ENCODE measurements at regions not wholly inside any gene's neighbourhood (a gene's known extent, or its start where the extent isn't known, plus 50 kb on each side); places are given as distances from the start of the nearest gene placed in this dataset.

- no peaks in the 10 kb centered on the region for H3K36me3 ChIP-seq (ENCODE audit: insufficient read depth, low read length)
- no peaks in the 10 kb centered on the region for H3K9me3 ChIP-seq (ENCODE audit: insufficient read depth, low read length, severe bottlenecking)
- no peak overlapping the region for H3K4me3 ChIP-seq (ENCODE audit: low read depth in 1 of 2, low read length in 2 of 2)
- no peak for DNase-seq
- no peak overlapping the region for H3K27ac ChIP-seq (ENCODE audit: low read length)
- no peaks in the 10 kb centered on the region for H3K27me3 ChIP-seq (ENCODE audit: insufficient read depth, low read length, poor library complexity)
- no peak for ATAC-seq (ENCODE audit: insufficient read depth, low read depth)
- H3K9ac ChIP-seq (ENCODE audit: low read depth, low read length): no peak overlapping the region
- H4K20me1 ChIP-seq (ENCODE audit: insufficient read depth, low read length): no peaks in the 10 kb centered on the region
- TF ChIP-seq EZH2 (IDR thresholded peaks at IDR 0.05; ENCODE audit: borderline replicate concordance, low read depth, low read length, severe bottlenecking): no peak
- TF ChIP-seq CTCF (IDR thresholded peaks at IDR 0.05; ENCODE audit: borderline replicate concordance, extremely low read depth, low read length, poor library complexity, severe bottlenecking): no peak
- no peaks in the 10 kb centered on the region for H3K79me2 ChIP-seq (ENCODE audit: insufficient read depth, low read length)
- no peaks in the 10 kb centered on the region for H3K4me1 ChIP-seq (ENCODE audit: insufficient read depth, low read length)
- no peak overlapping the region for H3K4me2 ChIP-seq (ENCODE audit: insufficient read depth, low read length)
- no peak overlapping the region for H2AFZ ChIP-seq (ENCODE audit: low read depth, low read length)
Measured at GRCh38 chr20:12201289-12201991, 283.7 kb downstream of the BTBD3 start.

GRCh38 chr20:12203399-12203798 is 285.7 kb downstream of the BTBD3 start:
- H3K27ac ChIP-seq (ENCODE audit: low read length): no peak overlapping the region
- no peak overlapping the region for H3K9ac ChIP-seq (ENCODE audit: low read depth, low read length)
- no peaks in the 10 kb centered on the region for H3K4me1 ChIP-seq (ENCODE audit: insufficient read depth, low read length)
- H2AFZ ChIP-seq (ENCODE audit: low read depth, low read length): no peak overlapping the region
- H3K79me2 ChIP-seq (ENCODE audit: insufficient read depth, low read length): no peaks in the 10 kb centered on the region
- DNase-seq: no peak
- no peaks in the 10 kb centered on the region for H4K20me1 ChIP-seq (ENCODE audit: insufficient read depth, low read length)
- no peak for TF ChIP-seq CTCF (IDR thresholded peaks at IDR 0.05; ENCODE audit: borderline replicate concordance, extremely low read depth, low read length, poor library complexity, severe bottlenecking)
- TF ChIP-seq EZH2 (IDR thresholded peaks at IDR 0.05; ENCODE audit: borderline replicate concordance, low read depth, low read length, severe bottlenecking): no peak
- H3K27me3 ChIP-seq (ENCODE audit: insufficient read depth, low read length, poor library complexity): no peaks in the 10 kb centered on the region
- no peak for ATAC-seq (ENCODE audit: insufficient read depth, low read depth)
- H3K4me3 ChIP-seq (ENCODE audit: low read depth in 1 of 2, low read length in 2 of 2): no peak overlapping the region
- no peak overlapping the region for H3K4me2 ChIP-seq (ENCODE audit: insufficient read depth, low read length)
- H3K36me3 ChIP-seq (ENCODE audit: insufficient read depth, low read length): no peaks in the 10 kb centered on the region
- H3K9me3 ChIP-seq (ENCODE audit: insufficient read depth, low read length, severe bottlenecking): no peaks in the 10 kb centered on the region

GRCh38 chr20:12203981-12204380 is 286.3 kb downstream of the BTBD3 start:
- no peak for DNase-seq
- H3K4me2 ChIP-seq (ENCODE audit: insufficient read depth, low read length): no peak overlapping the region
- no peaks in the 10 kb centered on the region for H3K27me3 ChIP-seq (ENCODE audit: insufficient read depth, low read length, poor library complexity)
- no peak overlapping the region for H3K27ac ChIP-seq (ENCODE audit: low read length)
- no peak for ATAC-seq (ENCODE audit: insufficient read depth, low read depth)
- H3K9me3 ChIP-seq (ENCODE audit: insufficient read depth, low read length, severe bottlenecking): no peaks in the 10 kb centered on the region
- TF ChIP-seq EZH2 (IDR thresholded peaks at IDR 0.05; ENCODE audit: borderline replicate concordance, low read depth, low read length, severe bottlenecking): no peak
- no peak for TF ChIP-seq CTCF (IDR thresholded peaks at IDR 0.05; ENCODE audit: borderline replicate concordance, extremely low read depth, low read length, poor library complexity, severe bottlenecking)
- no peaks in the 10 kb centered on the region for H3K36me3 ChIP-seq (ENCODE audit: insufficient read depth, low read length)
- no peak overlapping the region for H3K9ac ChIP-seq (ENCODE audit: low read depth, low read length)
- H3K4me1 ChIP-seq (ENCODE audit: insufficient read depth, low read length): no peaks in the 10 kb centered on the region
- H3K79me2 ChIP-seq (ENCODE audit: insufficient read depth, low read length): no peaks in the 10 kb centered on the region
- H3K4me3 ChIP-seq (ENCODE audit: low read depth in 1 of 2, low read length in 2 of 2): no peak overlapping the region
- H2AFZ ChIP-seq (ENCODE audit: low read depth, low read length): no peak overlapping the region
- no peaks in the 10 kb centered on the region for H4K20me1 ChIP-seq (ENCODE audit: insufficient read depth, low read length)
